ENCODE measurements at regions not wholly inside any gene's neighbourhood (a gene's known extent, or its start where the extent isn't known, plus 50 kb on each side); places are given as distances from the start of the nearest gene placed in this dataset.

GRCh38 chr14:38544776-38545175, 288.9 kb upstream of the CLEC14A start:
- no peak for TF ChIP-seq POLR2A (IDR thresholded peaks at IDR 0.05; ENCODE audit: low read depth, low read length)
- TF ChIP-seq MXI1 (IDR thresholded peaks at IDR 0.05; ENCODE audit: borderline replicate concordance, low read depth, low read length) = no peak
- TF ChIP-seq MAZ (IDR thresholded peaks at IDR 0.05; ENCODE audit: borderline replicate concordance, low read depth, low read length) = no peak
- TF ChIP-seq, protein P1, sequence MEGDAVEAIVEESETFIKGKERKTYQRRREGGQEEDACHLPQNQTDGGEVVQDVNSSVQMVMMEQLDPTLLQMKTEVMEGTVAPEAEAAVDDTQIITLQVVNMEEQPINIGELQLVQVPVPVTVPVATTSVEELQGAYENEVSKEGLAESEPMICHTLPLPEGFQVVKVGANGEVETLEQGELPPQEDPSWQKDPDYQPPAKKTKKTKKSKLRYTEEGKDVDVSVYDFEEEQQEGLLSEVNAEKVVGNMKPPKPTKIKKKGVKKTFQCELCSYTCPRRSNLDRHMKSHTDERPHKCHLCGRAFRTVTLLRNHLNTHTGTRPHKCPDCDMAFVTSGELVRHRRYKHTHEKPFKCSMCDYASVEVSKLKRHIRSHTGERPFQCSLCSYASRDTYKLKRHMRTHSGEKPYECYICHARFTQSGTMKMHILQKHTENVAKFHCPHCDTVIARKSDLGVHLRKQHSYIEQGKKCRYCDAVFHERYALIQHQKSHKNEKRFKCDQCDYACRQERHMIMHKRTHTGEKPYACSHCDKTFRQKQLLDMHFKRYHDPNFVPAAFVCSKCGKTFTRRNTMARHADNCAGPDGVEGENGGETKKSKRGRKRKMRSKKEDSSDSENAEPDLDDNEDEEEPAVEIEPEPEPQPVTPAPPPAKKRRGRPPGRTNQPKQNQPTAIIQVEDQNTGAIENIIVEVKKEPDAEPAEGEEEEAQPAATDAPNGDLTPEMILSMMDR (conservative IDR thresholded peaks at IDR 0.05; ENCODE audit: low read depth, low read length) = no peak
- TF ChIP-seq CEBPB (IDR thresholded peaks at IDR 0.05; ENCODE audit: low read depth, low read length) = no peak
- TF ChIP-seq RFX5 (IDR thresholded peaks at IDR 0.05; ENCODE audit: low read depth, low read length) = no peak
- TF ChIP-seq, protein P2, sequence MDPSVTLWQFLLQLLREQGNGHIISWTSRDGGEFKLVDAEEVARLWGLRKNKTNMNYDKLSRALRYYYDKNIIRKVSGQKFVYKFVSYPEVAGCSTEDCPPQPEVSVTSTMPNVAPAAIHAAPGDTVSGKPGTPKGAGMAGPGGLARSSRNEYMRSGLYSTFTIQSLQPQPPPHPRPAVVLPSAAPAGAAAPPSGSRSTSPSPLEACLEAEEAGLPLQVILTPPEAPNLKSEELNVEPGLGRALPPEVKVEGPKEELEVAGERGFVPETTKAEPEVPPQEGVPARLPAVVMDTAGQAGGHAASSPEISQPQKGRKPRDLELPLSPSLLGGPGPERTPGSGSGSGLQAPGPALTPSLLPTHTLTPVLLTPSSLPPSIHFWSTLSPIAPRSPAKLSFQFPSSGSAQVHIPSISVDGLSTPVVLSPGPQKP (IDR thresholded peaks at IDR 0.05; ENCODE audit: borderline replicate concordance, low read depth, low read length) = no peak
- no peak for TF ChIP-seq FOS (IDR thresholded peaks at IDR 0.05; ENCODE audit: low read depth, low read length)
- TF ChIP-seq SMC3 (IDR thresholded peaks at IDR 0.05; ENCODE audit: low read depth, low read length) = no peak
- no peak for TF ChIP-seq BHLHE40 (IDR thresholded peaks at IDR 0.05; ENCODE audit: low read depth, low read length)
- TF ChIP-seq MAFK (IDR thresholded peaks at IDR 0.05; ENCODE audit: low read depth, low read length) = no peak
- TF ChIP-seq RAD21 (IDR thresholded peaks at IDR 0.05; ENCODE audit: low read length) = no peak
- no peak for TF ChIP-seq USF2 (IDR thresholded peaks at IDR 0.05; ENCODE audit: low read depth, low read length)
